Prostate gland (tissue), 2 donors: ENCODE measurements at regions not wholly inside any gene's neighbourhood (a gene's known extent, or its start where the extent isn't known, plus 50 kb on each side); places are given as distances from the start of the nearest gene placed in this dataset.
"Not testable (repeated sequence)": the region's sequence is repeated elsewhere in the genome, so short reads cannot be mapped to it uniquely, and the experiment has no call there.

Source experiments
- CTCF ChIP-seq, 4 experiments: fragments of 200-600 bp in 2 of 4; fragments of 450-650 bp in 2 of 4; sonication (generic) in 2 of 4; IDR thresholded peaks; 1 replicate in 3 of 4; 2 replicates in 1 of 4; pipeline ENCODE4 v1.5.1; 2016 to 2019; ENCODE audit warnings: antibody characterized with exemption in 4 of 4, mild to moderate bottlenecking in 2 of 4, moderate library complexity in 2 of 4
- POLR2A ChIP-seq: fragments of 450-650 bp; IDR thresholded peaks from one replicate; pipeline ENCODE4 v1.6.1; 2016; ENCODE audit warnings: antibody characterized with exemption, mild to moderate bottlenecking
- POLR2AphosphoS5 ChIP-seq: sonication (generic); formaldehyde crosslinking; IDR thresholded peaks from one replicate; pipeline ENCODE4 v1.6.1; 2017; ENCODE audit warnings: antibody characterized with exemption

GRCh38 chr19:28611227-28611914 lies 601.6 kb downstream of the UQCRFS1 start:
- not testable (repeated sequence) for TF ChIP-seq CTCF (IDR thresholded peaks at IDR 0.05); POLR2A; POLR2AphosphoS5
